Esophagus (tissue), 2 donors: ENCODE measurements at regions not wholly inside any gene's neighbourhood (a gene's known extent, or its start where the extent isn't known, plus 50 kb on each side); places are given as distances from the start of the nearest gene placed in this dataset.
"Not testable (repeated sequence)": the region's sequence is repeated elsewhere in the genome, so short reads cannot be mapped to it uniquely, and the experiment has no call there.

Source experiments
- H3K27ac ChIP-seq, 2 donors: one replicate each; pipeline ENCODE4 v1.5.1; 2013; ENCODE audit warnings: low read depth in 2 of 2, mild to moderate bottlenecking in 2 of 2, inconsistent platforms in 1 of 2, low read length in 1 of 2, moderate library complexity in 1 of 2
- H3K27me3 ChIP-seq, 2 donors: one replicate each; pipeline ENCODE4 v1.6.1; 2013; ENCODE audit warnings: low read length in 2 of 2, control low read depth in 1 of 2, mild to moderate bottlenecking in 1 of 2; ENCODE audit not compliant: insufficient read depth in 2 of 2, control insufficient read depth in 1 of 2
- H3K36me3 ChIP-seq, 2 donors: one replicate each; pipeline ENCODE4 v1.6.1; 2013; ENCODE audit warnings: low read length in 1 of 2; ENCODE audit not compliant: control insufficient read depth in 2 of 2, insufficient read depth in 2 of 2
- H3K4me1 ChIP-seq, 2 donors: one replicate each; pipeline ENCODE4 v1.6.1; 2013; ENCODE audit warnings: low read length in 1 of 2; ENCODE audit not compliant: control insufficient read depth in 2 of 2, insufficient read depth in 2 of 2
- H3K4me3 ChIP-seq, 2 donors: one replicate each; pipeline ENCODE4 v1.5.1; 2013; ENCODE audit warnings: low read length in 2 of 2, mild to moderate bottlenecking in 2 of 2, low read depth in 1 of 2, moderate library complexity in 1 of 2
- H3K9me3 ChIP-seq, 2 donors: one replicate each; pipeline ENCODE4 v1.6.1; 2013; ENCODE audit warnings: mild to moderate bottlenecking in 2 of 2, low read depth in 1 of 2, low read length in 1 of 2, moderate library complexity in 1 of 2; ENCODE audit not compliant: control insufficient read depth in 2 of 2, insufficient read depth in 1 of 2
- WGBS, 2 donors: extraction: QIAGEN DNeasy Blood & Tissue Kit; methylation state at CpG; one replicate each; pipeline ENCODE4 v1.1.7; 2013; 5-methylcytosine and 5-hydroxymethylcytosine counted together
- donor health status: healthy with polysubstance abuse.
- donor health status: Bipolar disorder and iron deficiency.

GRCh38 chr3:182007441-182007840 is 295.7 kb downstream of the SOX2 start:
- 76 to 83% methylated on average over 5 of the region's 5 CpGs for WGBS, 2 donors

GRCh38 chr3:182018361-182018760 is 306.6 kb downstream of the SOX2 start:
- H3K4me1 ChIP-seq: no peaks in the 10 kb centered on the region
- H3K27me3 ChIP-seq: no peaks in the 10 kb centered on the region
- no peak overlapping the region for H3K4me3 ChIP-seq
- WGBS, 2 donors: 85 to 93% methylated on average over 2 of the region's 2 CpGs
- H3K9me3 ChIP-seq: no peaks in the 10 kb centered on the region
- H3K27ac ChIP-seq: no peak overlapping the region
- H3K36me3 ChIP-seq: no peaks in the 10 kb centered on the region

More at GRCh38 chr3:182007441-182007840, 295.7 kb downstream of the SOX2 start:
- Histone ChIP-seq H3K36me3 (no peaks in the 10 kb centered on the region), H3K9me3 (no peaks in the 10 kb centered on the region), H3K4me3 (no peak overlapping the region), H3K27ac (no peak overlapping the region), H3K4me1 (no peaks in the 10 kb centered on the region), H3K27me3 (no peaks in the 10 kb centered on the region)

- H3K4me3 ChIP-seq: no peak overlapping the region
- H3K4me1 ChIP-seq: peaks cover 0 to 3% of the 10 kb centered on the region in 2 donors
- no peaks in the 10 kb centered on the region for H3K9me3 ChIP-seq
- WGBS, 2 donors: 62 to 64% methylated on average over 1 of the region's 1 CpG
- no peaks in the 10 kb centered on the region for H3K36me3 ChIP-seq
- H3K27ac ChIP-seq: no peak overlapping the region
- H3K27me3 ChIP-seq: no peaks in the 10 kb centered on the region
Measured at GRCh38 chr3:182019926-182020325, 308.2 kb downstream of the SOX2 start.

- H3K36me3 ChIP-seq: no peaks in the 10 kb centered on the region
- H3K4me3 ChIP-seq: no peak overlapping the region
- no peaks in the 10 kb centered on the region for H3K27me3 ChIP-seq
- WGBS, 2 donors: 67 to 70% methylated on average over 2 of the region's 2 CpGs
- H3K9me3 ChIP-seq: no peaks in the 10 kb centered on the region
- H3K27ac ChIP-seq: no peak overlapping the region
- peaks cover 0 to 3% of the 10 kb centered on the region in 2 donors for H3K4me1 ChIP-seq
Measured at GRCh38 chr3:182023843-182024242, 312.1 kb downstream of the SOX2 start.

GRCh38 chr3:182027366-182027765 is 315.6 kb downstream of the SOX2 start:
- no peak overlapping the region for H3K27ac ChIP-seq
- 42 to 56% methylated on average over 1 of the region's 1 CpG for WGBS, 2 donors

GRCh38 chr3:182028081-182028480 is 316.4 kb downstream of the SOX2 start:
- Histone ChIP-seq H3K4me1 (peaks cover 0 to 3% of the 10 kb centered on the region in 2 donors), H3K27ac (no peak overlapping the region), H3K9me3 (no peaks in the 10 kb centered on the region), H3K4me3 (no peak overlapping the region), H3K27me3 (no peaks in the 10 kb centered on the region), H3K36me3 (no peaks in the 10 kb centered on the region)
- whole genome bisulfite sequencing, 2 donors: 82 to 84% methylated on average over 3 of the region's 3 CpGs

More at GRCh38 chr3:182027366-182027765, 315.6 kb downstream of the SOX2 start:
- Histone ChIP-seq H3K4me1 (peaks cover 0 to 3% of the 10 kb centered on the region in 2 donors), H3K27me3 (no peaks in the 10 kb centered on the region), H3K36me3 (no peaks in the 10 kb centered on the region), H3K9me3 (no peaks in the 10 kb centered on the region), H3K4me3 (no peak overlapping the region)

- 58 to 81% methylated on average over 1 of the region's 1 CpG for WGBS, 2 donors
Measured at GRCh38 chr3:182034231-182034630, 322.5 kb downstream of the SOX2 start.

GRCh38 chr3:182035324-182035723 is 323.6 kb downstream of the SOX2 start:
- 70% methylated on average over 3 of the region's 3 CpGs for WGBS, 2 donors

More at GRCh38 chr3:182034231-182034630, 322.5 kb downstream of the SOX2 start:
- not testable (repeated sequence) for H3K27ac ChIP-seq, H3K4me3 ChIP-seq, H3K4me1 ChIP-seq, H3K27me3 ChIP-seq, H3K9me3 ChIP-seq, H3K36me3 ChIP-seq

GRCh38 chr3:182036382-182036781 is 324.7 kb downstream of the SOX2 start:
- no peak overlapping the region for H3K4me3 ChIP-seq
- H3K9me3 ChIP-seq: no peaks in the 10 kb centered on the region
- no peaks in the 10 kb centered on the region for H3K27me3 ChIP-seq
- 87 to 89% methylated on average over 1 of the region's 1 CpG for WGBS, 2 donors
- H3K27ac ChIP-seq: no peak overlapping the region
- no peaks in the 10 kb centered on the region for H3K36me3 ChIP-seq
- no peaks in the 10 kb centered on the region for H3K4me1 ChIP-seq

More at GRCh38 chr3:182035324-182035723, 323.6 kb downstream of the SOX2 start:
- no peaks in the 10 kb centered on the region for H3K9me3 ChIP-seq
- H3K36me3 ChIP-seq: no peaks in the 10 kb centered on the region
- H3K4me3 ChIP-seq: no peak overlapping the region
- H3K27ac ChIP-seq: no peak overlapping the region
- no peaks in the 10 kb centered on the region for H3K4me1 ChIP-seq
- H3K27me3 ChIP-seq: no peaks in the 10 kb centered on the region

- Histone ChIP-seq H3K27me3 (no peaks in the 10 kb centered on the region), H3K27ac (no peak overlapping the region), H3K9me3 (no peaks in the 10 kb centered on the region), H3K36me3 (no peaks in the 10 kb centered on the region), H3K4me1 (no peaks in the 10 kb centered on the region), H3K4me3 (no peak overlapping the region)
- WGBS, 2 donors: 57 to 67% methylated on average over 1 of the region's 1 CpG
Measured at GRCh38 chr3:182041668-182042291, 330.1 kb downstream of the SOX2 start.
